ENCODE measurements at regions not wholly inside any gene's neighbourhood (a gene's known extent, or its start where the extent isn't known, plus 50 kb on each side); places are given as distances from the start of the nearest gene placed in this dataset.
"Not testable (repeated sequence)": the region's sequence is repeated elsewhere in the genome, so short reads cannot be mapped to it uniquely, and the experiment has no call there.

DNA sequence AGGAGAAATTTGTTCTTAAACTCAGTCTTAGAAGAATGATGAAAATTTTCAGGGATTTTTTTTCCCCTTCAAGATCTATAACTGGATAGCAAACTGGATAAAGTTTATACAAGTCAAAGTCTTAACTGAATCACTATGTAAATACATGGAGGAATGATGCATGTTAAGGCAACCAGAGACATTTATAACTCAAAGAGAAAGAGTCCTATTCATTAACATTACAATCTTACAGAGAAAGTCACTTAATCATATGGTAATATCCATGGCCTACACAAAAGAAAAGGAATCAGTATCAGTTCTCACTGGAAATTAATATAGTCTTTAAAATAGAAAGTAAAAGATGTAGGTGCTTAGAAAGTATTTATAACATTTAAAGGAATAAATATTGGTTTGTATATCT, 869.1 kb downstream of the TBL1XR1 start:
- ChIA-PET CTCF (ENCODE audit: low intra/inter-chr PET ratio, low total read pairs) (no interaction called here), POLR2A (no interaction called here)
- ATAC-seq (no peak), DNase-seq (ENCODE audit: low spot score) (no peak), FAIRE-seq (no peak)
- Histone ChIP-seq H3K9ac (ENCODE audit: insufficient read depth, low read depth, low read length) (no peak overlapping the region), H2AFZ (ENCODE audit: low read length) (no peak overlapping the region), H3K27me3 (ENCODE audit: control insufficient read depth in 1 of 2, insufficient read depth in 2 of 2, low read length in 2 of 2) (no peaks in the 10 kb centered on the region), H3K79me2 (ENCODE audit: insufficient read depth, low read length) (no peaks in the 10 kb centered on the region), H3K4me1 (ENCODE audit: insufficient read depth, low read length) (no peaks in the 10 kb centered on the region), H3K36me3 (replicated peaks in 1 of 2; ENCODE audit: control insufficient read depth in 1 of 2, insufficient read depth in 2 of 2, low read length in 2 of 2) (no peaks in the 10 kb centered on the region), H3K4me2 (ENCODE audit: low read depth, low read length) (no peak overlapping the region), H3K4me3 (replicated peaks in 1 of 3; ENCODE audit: insufficient read depth in 1 of 3, low read depth in 2 of 3, low read length in 3 of 3) (no peak overlapping the region), H3K27ac (ENCODE audit: extremely low read length, insufficient read depth, low read length) (no peak overlapping the region), H3K9me3 (ENCODE audit: low read length) (peaks cover 14% of the 10 kb centered on the region), H4K20me1 (ENCODE audit: insufficient read depth, low read length) (no peaks in the 10 kb centered on the region)
- no TSS peak for BruUV-seq (replicated peaks)
- intact Hi-C loops (cut with micrococcal nuclease; ENCODE audit: unreplicated experiment), result no loop called here
- in situ Hi-C loops (cut with HindIII; ENCODE audit: extremely low pct_ligation_motif_present, low pct_unique_long_range_greater_than_20kb), result no loop called here
- no peak for TF ChIP-seq SP2 (CRISPR knock-in tag; IDR thresholded peaks at IDR 0.05)
- TF ChIP-seq, protein P1, sequence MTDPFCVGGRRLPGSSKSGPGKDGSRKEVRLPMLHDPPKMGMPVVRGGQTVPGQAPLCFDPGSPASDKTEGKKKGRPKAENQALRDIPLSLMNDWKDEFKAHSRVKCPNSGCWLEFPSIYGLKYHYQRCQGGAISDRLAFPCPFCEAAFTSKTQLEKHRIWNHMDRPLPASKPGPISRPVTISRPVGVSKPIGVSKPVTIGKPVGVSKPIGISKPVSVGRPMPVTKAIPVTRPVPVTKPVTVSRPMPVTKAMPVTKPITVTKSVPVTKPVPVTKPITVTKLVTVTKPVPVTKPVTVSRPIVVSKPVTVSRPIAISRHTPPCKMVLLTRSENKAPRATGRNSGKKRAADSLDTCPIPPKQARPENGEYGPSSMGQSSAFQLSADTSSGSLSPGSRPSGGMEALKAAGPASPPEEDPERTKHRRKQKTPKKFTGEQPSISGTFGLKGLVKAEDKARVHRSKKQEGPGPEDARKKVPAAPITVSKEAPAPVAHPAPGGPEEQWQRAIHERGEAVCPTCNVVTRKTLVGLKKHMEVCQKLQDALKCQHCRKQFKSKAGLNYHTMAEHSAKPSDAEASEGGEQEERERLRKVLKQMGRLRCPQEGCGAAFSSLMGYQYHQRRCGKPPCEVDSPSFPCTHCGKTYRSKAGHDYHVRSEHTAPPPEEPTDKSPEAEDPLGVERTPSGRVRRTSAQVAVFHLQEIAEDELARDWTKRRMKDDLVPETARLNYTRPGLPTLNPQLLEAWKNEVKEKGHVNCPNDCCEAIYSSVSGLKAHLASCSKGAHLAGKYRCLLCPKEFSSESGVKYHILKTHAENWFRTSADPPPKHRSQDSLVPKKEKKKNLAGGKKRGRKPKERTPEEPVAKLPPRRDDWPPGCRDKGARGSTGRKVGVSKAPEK (CRISPR knock-in tag; IDR thresholded peaks at IDR 0.05; ENCODE audit: borderline replicate concordance), result no peak
- no peak for TF ChIP-seq ATF7-NPFF (CRISPR knock-in tag; IDR thresholded peaks at IDR 0.05; ENCODE audit: low read depth)
- TF ChIP-seq KDM3A (CRISPR knock-in tag; IDR thresholded peaks at IDR 0.05; ENCODE audit: low read depth), result no peak

DNA sequence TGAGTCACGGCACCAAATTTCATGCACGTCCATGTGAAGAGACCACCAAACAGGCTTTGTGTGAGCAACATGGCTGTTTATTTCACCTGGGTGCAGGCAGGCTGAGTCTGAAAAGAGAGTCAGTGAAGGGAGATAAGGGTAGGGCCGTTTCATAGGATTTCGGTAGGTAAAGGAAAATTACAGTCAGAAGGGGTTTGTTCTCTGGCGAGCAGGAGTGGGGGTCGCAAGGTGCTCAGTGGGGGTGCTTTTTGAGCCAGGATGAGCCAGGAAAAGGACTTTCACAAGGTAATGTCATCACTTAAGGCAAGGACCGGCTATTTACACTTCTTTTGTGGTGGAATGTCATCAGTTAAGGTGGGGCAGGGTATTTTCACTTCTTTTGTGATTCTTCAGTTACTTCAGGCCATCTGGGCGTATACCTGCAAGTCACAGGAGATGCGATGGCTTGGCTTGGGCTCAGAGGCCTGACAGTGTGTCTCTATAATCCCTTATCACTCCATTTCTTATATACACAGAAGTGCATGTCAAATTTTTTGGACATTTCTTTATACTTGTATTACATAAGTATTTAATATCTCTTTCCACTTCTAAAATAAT, 870.3 kb downstream of the TBL1XR1 start:
- H3K27me3 ChIP-seq (ENCODE audit: control insufficient read depth in 1 of 2, insufficient read depth in 2 of 2, low read length in 2 of 2); DNase-seq (ENCODE audit: low spot score); in situ Hi-C loops (cut with HindIII; ENCODE audit: extremely low pct_ligation_motif_present, low pct_unique_long_range_greater_than_20kb); intact Hi-C loops (cut with micrococcal nuclease; ENCODE audit: unreplicated experiment); H3K4me2 ChIP-seq (ENCODE audit: low read depth, low read length); H3K36me3 ChIP-seq (replicated peaks in 1 of 2; ENCODE audit: control insufficient read depth in 1 of 2, insufficient read depth in 2 of 2, low read length in 2 of 2); H3K27ac ChIP-seq (ENCODE audit: extremely low read length, insufficient read depth, low read length); FAIRE-seq; ATAC-seq; H3K4me1 ChIP-seq (ENCODE audit: insufficient read depth, low read length); POLR2A ChIA-PET; BruUV-seq (replicated peaks); H3K79me2 ChIP-seq (ENCODE audit: insufficient read depth, low read length); H4K20me1 ChIP-seq (ENCODE audit: insufficient read depth, low read length); H2AFZ ChIP-seq (ENCODE audit: low read length); H3K4me3 ChIP-seq (replicated peaks in 1 of 3; ENCODE audit: insufficient read depth in 1 of 3, low read depth in 2 of 3, low read length in 3 of 3); CTCF ChIA-PET (ENCODE audit: low intra/inter-chr PET ratio, low total read pairs); H3K9ac ChIP-seq (ENCODE audit: insufficient read depth, low read depth, low read length): not testable (repeated sequence)
- 21% methylated on average over 9 of the region's 9 CpGs for WGBS (ENCODE audit: low lambda C conversion rate)
- H3K9me3 ChIP-seq (ENCODE audit: low read length), result peaks cover 10% of the 10 kb centered on the region

DNA sequence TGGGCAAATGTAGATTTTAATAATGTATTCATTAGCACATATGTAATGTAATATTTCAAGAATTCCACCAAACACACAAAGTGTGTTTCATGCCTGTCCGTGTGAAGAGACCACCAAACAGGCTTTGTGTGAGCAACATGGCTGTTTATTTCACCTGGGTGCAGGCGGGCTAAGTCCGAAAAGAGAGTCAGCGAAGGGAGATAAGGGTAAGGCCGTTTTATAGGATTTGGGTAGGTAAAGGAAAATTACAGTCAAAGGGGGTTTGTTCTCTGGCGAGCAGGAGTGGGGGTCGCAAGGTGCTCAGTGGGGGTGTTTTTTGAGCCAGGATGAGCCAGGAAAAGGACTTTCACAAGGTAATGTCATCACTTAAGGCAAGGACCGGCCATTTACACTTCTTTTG, 875.8 kb downstream of the TBL1XR1 start:
- in situ Hi-C loops (cut with HindIII; ENCODE audit: extremely low pct_ligation_motif_present, low pct_unique_long_range_greater_than_20kb); intact Hi-C loops (cut with micrococcal nuclease; ENCODE audit: unreplicated experiment); H3K4me2 ChIP-seq (ENCODE audit: low read depth, low read length); H3K9ac ChIP-seq (ENCODE audit: insufficient read depth, low read depth, low read length); H2AFZ ChIP-seq (ENCODE audit: low read length); H3K4me1 ChIP-seq (ENCODE audit: insufficient read depth, low read length); FAIRE-seq; H3K4me3 ChIP-seq (replicated peaks in 1 of 3; ENCODE audit: insufficient read depth in 1 of 3, low read depth in 2 of 3, low read length in 3 of 3); H3K27me3 ChIP-seq (ENCODE audit: control insufficient read depth in 1 of 2, insufficient read depth in 2 of 2, low read length in 2 of 2); ATAC-seq; H3K36me3 ChIP-seq (replicated peaks in 1 of 2; ENCODE audit: control insufficient read depth in 1 of 2, insufficient read depth in 2 of 2, low read length in 2 of 2); BruUV-seq (replicated peaks); H3K27ac ChIP-seq (ENCODE audit: extremely low read length, insufficient read depth, low read length); CTCF ChIA-PET (ENCODE audit: low intra/inter-chr PET ratio, low total read pairs); H4K20me1 ChIP-seq (ENCODE audit: insufficient read depth, low read length); H3K79me2 ChIP-seq (ENCODE audit: insufficient read depth, low read length); POLR2A ChIA-PET; DNase-seq (ENCODE audit: low spot score): not testable (repeated sequence)
- peaks cover 23% of the 10 kb centered on the region for H3K9me3 ChIP-seq (ENCODE audit: low read length)
- 34% methylated on average over 7 of the region's 8 CpGs for WGBS (ENCODE audit: low lambda C conversion rate)
